OCI-LY7 (cell line): ENCODE measurements at regions not wholly inside any gene's neighbourhood (a gene's known extent, or its start where the extent isn't known, plus 50 kb on each side); places are given as distances from the start of the nearest gene placed in this dataset.

Source experiments
- CTCF ChIP-seq: fragments of 200-600 bp; sonication (generic); conservative IDR thresholded peaks from 2 replicates; pipeline ENCODE4 v1.5.1; 2014; ENCODE audit warnings: mild to moderate bottlenecking, antibody characterized with exemption, low read length, moderate library complexity, mixed read lengths
- EZH2phosphoT487 ChIP-seq: fragments of 200-600 bp; sonication (generic); IDR thresholded peaks from 2 replicates; pipeline ENCODE4 v1.6.1; 2018; ENCODE audit warnings: low read depth, borderline replicate concordance, mild to moderate bottlenecking, mixed run types, antibody characterized with exemption, low read length, moderate library complexity, mixed read lengths

DNA sequence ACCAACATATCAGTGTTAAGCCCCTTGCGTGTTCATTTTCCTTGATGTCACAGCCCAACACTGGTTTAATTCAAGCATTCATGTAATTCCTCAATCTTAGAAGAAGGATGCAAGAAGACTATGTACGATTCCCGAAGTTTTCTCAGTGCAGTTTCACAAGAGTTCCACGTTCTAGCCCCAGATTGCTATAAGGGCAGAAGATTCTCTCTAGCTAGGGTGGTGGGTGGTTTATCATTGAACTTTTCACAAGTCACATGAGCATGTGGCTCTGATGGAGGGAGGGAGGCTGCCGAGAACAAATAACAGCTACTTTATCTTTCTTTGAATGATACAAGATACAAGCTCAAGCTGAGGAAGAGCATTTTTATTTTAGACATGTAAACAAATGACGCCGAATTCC lies 71.9 kb upstream of the NHSL1 start:
- TF ChIP-seq CTCF: no peak
- TF ChIP-seq EZH2phosphoT487: no peak
